Sciatic nerve (tissue), 2 donors: ENCODE measurements at regions not wholly inside any gene's neighbourhood (a gene's known extent, or its start where the extent isn't known, plus 50 kb on each side); places are given as distances from the start of the nearest gene placed in this dataset.

Experiments
- ATAC-seq: fragments of 200-7000 bp; cut with Tn5 transposase; one replicate; pipeline ENCODE4 v1.9.1; 2020; ENCODE audit warnings: mild to moderate bottlenecking, moderate library complexity
- DNase-seq: peaks from one replicate; pipeline ENCODE4 v3.0.0-alpha.2; 2020; ENCODE audit warnings: low spot score
- intact Hi-C: fragments of 100-400 bp; cut with DNase I; formaldehyde crosslinking; loops from one replicate; pipeline ENCODE4 v1.14.2; 2022
- donor health status: DM: no; HTN: no; CAD: no.
- donor health status: DM: no; HTN: no; CAD: no.

- DNase-seq (no peak), ATAC-seq (no peak)
- intact Hi-C loops = no loop called here
These were observed 169.1 kb upstream of the CDH18 start for GRCh38 chr5:20157089-20157488.

DNA sequence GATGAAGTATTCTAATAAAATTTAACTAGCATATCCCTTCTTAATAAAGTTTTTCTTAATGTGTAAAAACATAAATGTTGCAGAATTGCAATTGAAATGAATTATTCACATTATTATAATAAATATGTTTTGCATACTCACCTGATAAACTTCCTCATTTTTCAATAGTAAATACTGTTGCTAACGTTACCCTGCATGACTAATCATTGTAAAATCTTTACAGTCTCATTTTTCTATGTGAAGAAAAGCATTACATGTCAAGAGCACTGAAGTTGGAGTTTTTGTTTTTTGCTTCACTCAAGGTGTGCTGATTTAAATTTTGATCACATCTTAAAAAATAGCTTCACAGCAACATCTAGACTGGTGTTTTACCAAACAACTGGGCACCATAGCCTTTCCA, 157.2 kb upstream of the CDH18 start:
- intact Hi-C loops = no loop called here
- DNase-seq (no peak), ATAC-seq (no peak)

DNA sequence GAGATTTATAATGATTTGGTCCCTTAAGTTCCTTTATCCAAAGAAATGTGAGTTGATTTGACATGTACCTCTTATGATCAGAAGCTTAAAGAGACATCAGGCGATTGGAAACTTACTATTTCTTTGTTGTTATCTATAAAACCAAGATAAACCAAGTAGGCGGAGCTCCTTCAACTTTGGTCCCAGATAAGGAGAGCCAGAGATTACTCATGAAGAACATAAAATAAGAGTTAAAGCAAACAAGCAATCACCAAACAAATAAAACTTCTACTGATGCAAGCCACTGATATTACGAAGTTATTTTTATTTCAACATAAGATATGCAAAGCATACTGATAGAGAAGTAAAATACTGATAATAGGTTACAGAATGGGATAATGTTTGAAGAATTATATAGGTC, 141.5 kb upstream of the CDH18 start:
- DNase-seq = no peak
- intact Hi-C loops = no loop called here
- ATAC-seq = no peak

DNA sequence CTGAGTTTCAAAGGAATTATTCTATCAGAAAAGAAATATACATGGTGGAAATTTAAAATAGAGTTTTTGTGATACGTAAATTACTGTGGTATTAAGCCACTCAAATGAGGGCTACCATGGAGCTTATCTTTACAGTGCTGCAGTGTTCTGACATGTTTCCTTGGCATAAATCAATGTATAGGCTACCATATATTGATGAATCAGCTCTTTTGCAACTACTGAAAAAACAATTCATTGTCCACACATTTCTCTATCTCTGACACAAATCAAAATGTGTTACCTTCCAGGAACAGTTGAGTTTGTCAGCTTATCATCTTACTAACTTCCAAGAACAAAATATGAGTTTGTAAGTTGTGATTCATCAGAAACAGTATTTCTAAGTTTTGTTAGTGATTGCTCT, 140.3 kb upstream of the CDH18 start:
- intact Hi-C loops = no loop called here
- ATAC-seq (no peak), DNase-seq (no peak)

DNA sequence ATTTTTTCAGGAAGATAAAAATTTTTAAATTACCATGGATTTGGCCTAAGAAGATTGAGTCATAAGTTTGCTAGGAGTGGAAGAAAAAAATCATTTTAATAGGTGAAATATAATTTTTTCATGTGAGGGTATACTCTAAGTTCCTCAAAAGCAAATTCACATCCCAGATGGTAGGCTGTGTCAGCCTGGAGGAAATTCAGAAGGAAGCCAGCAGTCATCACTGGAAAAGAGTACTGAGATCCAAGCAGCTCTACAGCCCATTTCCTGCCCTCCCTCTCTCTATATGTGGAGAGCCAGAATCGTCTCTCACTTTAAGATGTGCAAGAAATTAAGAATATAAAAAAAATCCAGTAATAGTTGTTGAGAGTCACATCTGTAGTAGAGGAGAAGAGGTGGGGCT, 126.5 kb upstream of the CDH18 start:
- DNase-seq = no peak
- intact Hi-C loops = no loop called here
- no peak for ATAC-seq

GRCh38 chr5:20113931-20114330, 125.9 kb upstream of the CDH18 start:
- DNase-seq (no peak), ATAC-seq (no peak)
- intact Hi-C loops = no loop called here

DNA sequence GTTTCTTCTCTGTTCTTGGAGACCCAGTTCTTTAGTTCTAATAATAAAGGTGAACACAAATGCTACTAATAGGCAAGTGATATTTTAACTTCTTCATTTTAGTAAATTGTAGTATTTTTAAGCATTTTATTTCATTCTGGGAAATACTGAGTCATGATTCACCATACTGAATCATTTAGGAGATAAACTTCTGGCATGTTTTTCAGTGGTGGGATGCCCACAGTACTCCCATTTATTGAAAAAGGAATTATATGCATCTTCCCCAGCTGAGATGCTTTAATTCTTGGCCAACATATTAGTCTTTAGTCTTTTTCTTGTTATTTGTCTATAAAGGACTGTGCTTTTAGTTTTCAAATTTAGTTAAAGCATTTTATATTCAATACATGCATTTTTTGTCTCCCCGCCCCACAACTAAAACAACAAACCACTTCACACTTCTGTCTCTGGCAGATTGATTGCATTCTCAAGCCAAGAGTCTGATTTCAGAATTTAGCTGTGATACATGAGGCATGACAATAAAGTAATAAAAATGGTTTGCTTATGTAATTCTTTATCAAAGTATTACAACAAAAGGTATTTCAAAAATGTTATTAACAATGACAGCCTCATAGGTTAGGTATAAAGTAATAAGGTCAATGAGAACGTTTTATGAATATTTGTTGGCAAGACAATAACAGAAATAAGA, 125.2 kb upstream of the CDH18 start:
- ATAC-seq = no peak
- no peak for DNase-seq
- intact Hi-C loops = no loop called here

DNA sequence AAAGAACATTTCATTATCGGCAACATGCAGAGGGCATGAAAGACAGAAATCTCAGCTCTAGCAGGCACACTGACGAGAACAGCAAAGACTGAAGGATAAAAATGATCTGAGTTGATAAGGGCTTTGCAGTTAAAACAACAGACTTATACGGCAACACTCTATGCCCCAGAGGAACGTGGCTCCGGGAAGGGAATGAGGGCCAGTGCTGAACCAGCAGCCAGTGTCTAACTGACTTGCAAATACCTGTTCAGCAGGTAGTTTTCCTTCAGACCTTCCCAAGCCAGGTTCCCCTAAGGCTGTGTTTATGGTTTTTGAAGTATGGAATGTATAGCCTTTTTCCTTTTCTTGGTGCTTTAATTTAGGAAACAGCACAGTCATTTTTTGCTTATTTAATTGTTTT, 121.3 kb upstream of the CDH18 start:
- DNase-seq (no peak), ATAC-seq (no peak)
- intact Hi-C loops = no loop called here

GRCh38 chr5:20105915-20106314, 117.9 kb upstream of the CDH18 start:
- intact Hi-C loops = no loop called here
- DNase-seq (no peak), ATAC-seq (no peak)

- no peak for ATAC-seq
- no peak for DNase-seq
- intact Hi-C loops = no loop called here
These were observed 114.3 kb upstream of the CDH18 start for GRCh38 chr5:20102293-20102692.

DNA sequence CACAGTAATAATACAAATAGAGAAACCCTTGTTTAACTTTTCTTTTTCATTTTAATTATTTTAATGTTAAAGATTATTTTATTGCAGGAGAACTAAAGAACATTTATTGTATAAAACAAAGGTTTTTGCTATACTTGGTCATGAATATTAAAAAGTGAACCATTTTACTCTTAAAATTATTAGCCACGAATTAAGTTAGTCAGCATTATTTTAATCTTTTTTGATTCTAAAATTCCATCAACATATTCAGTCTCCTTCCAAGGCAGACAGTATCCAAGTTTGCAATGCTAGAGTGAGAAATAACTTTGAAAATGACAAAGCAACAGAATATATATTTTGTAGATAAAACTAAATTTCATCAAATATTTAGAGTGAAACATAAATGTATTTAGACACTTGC, 110.7 kb upstream of the CDH18 start:
- intact Hi-C loops = no loop called here
- ATAC-seq (no peak), DNase-seq (no peak)

DNA sequence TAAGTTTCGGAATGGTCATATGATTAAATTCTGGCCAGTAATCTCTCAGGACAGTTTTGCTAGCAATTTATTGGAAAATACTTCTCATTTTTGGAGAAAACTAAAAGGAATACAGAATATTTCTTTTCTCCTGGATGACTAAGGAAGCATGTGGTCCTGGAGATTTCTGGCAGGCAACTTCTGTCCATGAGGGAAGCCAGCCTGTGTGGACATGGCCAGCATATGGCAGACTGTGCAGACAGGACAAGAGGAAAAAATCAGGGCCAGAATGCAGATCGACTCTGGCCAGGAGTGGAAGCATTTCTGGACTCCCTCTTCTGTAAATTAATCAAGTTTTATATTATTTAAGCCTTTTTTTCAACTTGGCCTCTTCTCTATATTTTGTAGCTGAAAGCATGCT, 100.4 kb upstream of the CDH18 start:
- DNase-seq (no peak), ATAC-seq (no peak)
- intact Hi-C loops = no loop called here

DNA sequence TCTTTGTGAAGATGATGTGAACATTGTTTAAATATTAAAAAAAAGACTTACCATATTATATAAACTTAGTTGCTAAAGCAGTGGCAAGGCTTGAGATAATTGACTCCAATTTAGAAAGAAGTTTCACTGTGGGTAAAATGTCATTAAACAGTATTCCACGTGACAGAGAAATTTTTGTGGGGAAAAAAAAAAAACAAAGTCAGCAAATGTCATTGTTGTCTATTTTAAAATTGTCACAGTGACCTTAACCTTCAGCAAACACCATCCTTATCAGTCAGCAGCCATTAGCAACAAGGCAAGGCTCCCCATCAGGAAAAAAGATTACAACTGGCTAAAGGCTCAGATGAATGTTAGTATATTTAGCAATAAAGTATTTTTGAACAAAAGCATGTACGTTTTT, 99.3 kb upstream of the CDH18 start:
- no peak for DNase-seq
- intact Hi-C loops = no loop called here
- no peak for ATAC-seq

- DNase-seq = no peak
- ATAC-seq = no peak
- intact Hi-C loops = no loop called here
These were observed 89.2 kb upstream of the CDH18 start for GRCh38 chr5:20077186-20077585.

- DNase-seq (no peak), ATAC-seq (no peak)
- intact Hi-C loops = no loop called here
These were observed 68.9 kb upstream of the CDH18 start for GRCh38 chr5:20056933-20057332.

GRCh38 chr5:20055301-20055700, 67.3 kb upstream of the CDH18 start:
- DNase-seq (no peak), ATAC-seq (no peak)
- intact Hi-C loops = no loop called here

- DNase-seq (no peak), ATAC-seq (no peak)
- intact Hi-C loops = no loop called here
These were observed 62.3 kb upstream of the CDH18 start for GRCh38 chr5:20050262-20050661.

DNA sequence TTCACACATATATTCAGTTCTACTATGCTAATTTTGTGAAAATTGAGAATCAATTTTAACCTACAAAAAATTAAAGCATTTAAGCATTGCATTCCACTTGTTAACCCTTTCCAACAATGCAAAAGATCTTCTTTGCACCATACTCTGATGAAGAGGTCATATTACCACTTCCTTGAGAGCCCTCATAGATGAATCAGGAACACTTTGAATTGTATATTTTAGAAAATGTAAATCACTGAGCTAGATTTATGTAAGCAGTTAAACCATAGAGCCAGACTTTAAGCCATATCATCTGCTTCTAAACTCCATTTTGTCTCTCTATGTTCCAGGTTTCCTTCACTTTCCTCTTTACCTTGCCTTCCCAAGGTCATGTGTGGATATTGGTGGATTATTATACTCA, 56.5 kb upstream of the CDH18 start:
- intact Hi-C loops = no loop called here
- ATAC-seq (no peak), DNase-seq (no peak)

DNA sequence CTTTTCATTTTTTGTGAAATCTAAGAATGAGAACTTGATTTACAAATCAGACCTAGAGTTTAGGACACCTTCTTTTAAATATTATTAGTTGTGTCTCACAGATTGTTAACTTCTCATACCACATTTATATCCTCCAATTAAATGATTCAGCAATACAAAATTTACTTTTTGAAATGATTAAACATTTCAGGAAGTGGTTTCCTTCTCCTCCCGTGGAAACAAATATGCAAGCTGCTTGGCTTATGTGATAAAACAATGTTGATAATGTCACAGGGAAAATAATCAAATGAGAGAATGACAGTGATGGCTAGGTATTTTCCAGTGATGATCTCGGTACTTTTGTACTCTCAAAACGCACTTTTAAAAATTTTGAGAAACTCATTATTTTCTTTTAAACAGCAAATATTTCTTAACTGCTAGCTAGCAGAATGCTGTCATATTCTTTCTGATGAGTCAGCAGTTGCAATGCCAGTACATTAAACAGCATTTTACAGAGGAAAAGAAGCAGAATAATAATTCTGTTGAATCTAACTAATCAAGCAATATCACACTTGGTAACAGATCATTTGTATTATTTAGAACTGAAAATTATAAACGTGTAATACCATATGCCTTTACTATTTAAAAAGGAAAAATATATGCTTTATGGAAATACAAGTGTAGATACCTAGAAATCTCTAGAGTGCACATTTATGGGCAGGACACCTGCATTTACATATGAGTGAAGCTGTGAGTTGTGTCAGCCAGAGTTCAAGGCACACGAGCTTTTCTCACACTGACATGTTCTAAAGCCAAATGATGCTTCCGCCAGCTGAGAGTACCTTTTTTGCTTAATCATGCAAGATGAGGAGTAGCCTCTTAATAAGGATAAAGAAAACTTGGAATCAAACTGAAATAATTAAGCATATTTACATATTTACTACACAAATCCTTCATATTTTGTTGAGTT, 53.6 kb upstream of the CDH18 start:
- intact Hi-C loops = no loop called here
- ATAC-seq (no peak), DNase-seq (no peak)

GRCh38 chr5:20040901-20041300, 52.9 kb upstream of the CDH18 start:
- DNase-seq (no peak), ATAC-seq (no peak)
- intact Hi-C loops = no loop called here
